NCI-H2107 treated with DMSO at 0.1 percent for 48 hours (cell line): ENCODE measurements at regions not wholly inside any gene's neighbourhood (a gene's known extent, or its start where the extent isn't known, plus 50 kb on each side); places are given as distances from the start of the nearest gene placed in this dataset.
A peak's percentile ranks its signal among the peaks of the same experiment; 100 is the strongest.

Source experiments
- DNase-seq: peaks from one replicate; lab custom pipeline; 2025; ENCODE audit not compliant: unreplicated experiment; lab: John Stamatoyannopoulos, UW

DNA sequence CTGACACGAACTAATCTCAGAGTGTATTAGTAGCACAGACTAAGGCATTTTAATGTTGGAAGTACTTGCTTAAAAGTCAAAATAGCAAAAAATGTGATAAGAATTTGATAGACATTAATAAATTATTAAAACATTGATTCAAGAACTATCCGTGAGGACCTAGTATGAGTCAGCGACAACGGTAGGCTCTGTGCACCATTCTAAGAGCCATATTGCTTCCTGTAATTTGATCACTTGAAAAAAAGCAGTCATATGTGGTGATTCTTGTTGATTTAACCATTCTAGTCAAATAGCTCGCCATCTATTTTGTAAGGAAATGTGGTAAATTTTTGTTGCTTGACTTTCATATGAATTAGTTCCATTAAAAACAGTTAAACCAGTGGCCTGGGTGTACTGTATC lies 534.9 kb upstream of the ARRDC4 start:
- DNase-seq, result peak; percentile 12

DNA sequence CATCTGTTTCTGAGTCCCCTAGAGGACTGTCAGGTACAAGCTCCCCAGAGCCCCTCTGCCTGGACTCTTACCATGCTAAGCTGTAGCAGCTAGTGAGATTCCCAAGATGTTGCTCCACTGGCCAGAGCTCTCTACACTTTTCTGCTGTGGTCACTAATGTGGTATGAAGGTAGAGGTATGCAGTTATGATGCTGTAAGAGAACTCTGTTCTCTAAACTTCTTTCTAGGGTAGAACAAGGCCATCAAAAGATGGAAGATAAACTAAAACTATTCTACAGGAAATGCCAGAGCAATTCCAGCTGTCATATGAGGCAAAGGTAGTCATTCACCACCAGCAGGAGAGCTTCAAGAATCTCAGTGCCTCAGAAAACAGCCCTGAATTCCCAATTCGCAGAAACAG lies 517.4 kb upstream of the ARRDC4 start:
- no peak for DNase-seq

DNA sequence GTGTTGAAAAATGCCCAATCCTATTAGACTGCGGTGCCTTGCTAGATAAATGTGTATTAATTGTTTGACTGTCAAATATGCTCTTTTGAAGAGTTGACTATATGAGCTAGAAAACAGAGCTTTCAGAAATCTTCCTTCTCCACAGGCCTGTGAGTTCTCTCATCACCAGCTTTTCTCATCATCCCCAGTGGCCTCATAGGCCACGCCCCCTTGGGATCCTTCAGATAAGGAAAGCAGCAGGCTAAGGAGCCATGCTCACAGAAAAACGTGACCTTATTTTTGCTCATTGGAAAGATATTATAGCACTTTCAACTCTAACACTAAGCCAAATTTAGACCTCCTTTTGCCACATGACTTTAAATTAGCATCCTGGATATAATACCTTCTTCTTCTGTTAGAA lies 514.4 kb upstream of the ARRDC4 start:
- no peak for DNase-seq

DNA sequence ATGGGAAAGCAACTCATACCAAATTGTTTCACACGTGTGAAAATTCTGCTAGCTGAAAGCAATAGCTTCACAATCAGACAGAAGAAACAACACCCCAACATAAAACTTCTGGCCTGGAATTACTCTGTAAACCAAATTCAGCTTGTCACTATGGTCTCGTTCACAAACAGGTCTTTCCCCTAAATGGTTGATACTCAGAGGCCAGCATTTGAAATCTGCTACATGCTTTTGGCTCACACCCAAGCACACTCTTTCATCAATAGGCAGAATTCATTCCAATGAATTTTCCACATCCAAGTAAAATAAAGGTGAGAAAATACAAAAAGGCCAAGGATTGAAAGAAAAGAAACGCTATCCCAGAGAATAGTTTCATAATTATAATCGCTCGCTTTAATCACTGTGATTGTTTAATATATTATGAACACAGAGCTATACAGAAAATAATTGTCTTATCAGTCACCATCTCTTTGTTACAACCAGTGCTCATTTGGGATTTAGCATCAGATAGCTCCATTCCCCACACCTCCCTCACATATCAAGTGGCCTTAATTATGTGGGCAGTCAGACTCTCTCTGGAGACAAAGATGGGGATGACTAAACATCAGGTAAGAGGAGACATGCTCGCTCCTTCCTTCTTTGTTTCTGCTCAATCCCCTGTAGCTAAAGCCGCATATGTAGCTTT lies 503.8 kb upstream of the ARRDC4 start:
- no peak for DNase-seq

DNA sequence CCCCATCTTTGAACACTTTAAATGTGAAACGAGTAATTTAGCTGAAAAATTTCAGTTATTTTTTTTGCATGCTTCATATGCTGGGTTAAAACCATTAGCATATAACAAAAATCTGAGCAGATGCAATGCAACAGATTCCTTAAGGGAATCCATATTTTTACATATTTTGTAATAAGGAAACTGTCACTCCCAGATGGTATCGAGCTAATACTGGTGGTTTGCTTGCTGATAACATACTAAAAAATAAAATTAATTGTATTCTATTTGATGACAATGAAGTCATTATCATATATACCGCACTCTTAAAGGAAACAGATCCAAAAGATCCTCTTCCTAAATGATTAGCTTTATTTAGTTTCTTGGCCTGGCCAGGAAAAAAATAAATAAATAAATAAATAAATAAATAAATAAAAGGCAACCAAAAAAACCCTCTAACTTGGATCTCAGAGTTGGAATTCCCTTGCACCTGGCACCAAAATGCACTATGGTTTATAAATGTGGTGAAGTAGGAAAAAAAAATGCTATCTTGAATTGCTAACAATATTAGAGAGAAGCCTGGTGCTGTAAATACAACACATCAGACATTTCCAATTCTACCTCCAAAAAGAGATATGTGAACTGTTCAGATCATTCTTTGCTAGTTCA lies 503.2 kb upstream of the ARRDC4 start:
- DNase-seq, result no peak

DNA sequence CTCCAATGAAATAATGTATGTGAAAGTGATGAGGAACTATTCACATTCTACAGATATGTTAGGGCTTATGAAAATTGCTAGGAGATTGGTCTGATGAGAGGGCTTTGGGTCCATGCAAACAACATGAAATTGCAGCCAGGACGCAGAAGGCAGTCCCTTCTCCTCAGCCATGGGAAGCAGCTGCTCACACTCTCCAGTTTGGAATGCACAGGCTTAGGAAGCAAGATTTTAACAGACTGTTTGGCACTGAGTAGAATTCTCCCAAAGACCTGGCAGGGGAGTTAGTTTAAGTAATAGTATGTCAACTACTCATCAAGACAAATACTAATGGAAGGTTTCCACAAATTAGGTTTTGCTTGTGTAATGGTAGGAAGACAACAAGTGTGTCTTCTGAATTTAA lies 500.7 kb upstream of the ARRDC4 start:
- DNase-seq, result no peak

DNA sequence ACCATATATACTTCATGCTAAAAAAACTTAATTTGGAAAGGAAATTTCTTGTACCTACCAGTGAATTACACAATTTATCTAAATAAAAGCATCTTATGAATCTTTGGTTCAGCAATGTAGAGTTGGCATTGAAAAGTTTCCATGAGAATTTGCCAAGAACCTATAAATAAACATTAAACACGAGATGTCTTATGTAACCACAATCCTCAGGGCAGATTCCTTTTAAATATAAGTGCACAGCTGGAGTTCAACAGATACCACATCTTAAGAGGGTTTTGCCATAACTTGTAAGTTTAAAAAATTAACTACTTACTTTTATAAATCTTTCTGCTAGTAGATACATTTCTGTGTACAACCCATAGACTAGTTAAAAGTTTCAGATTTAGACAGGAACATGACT lies 499.3 kb upstream of the ARRDC4 start:
- DNase-seq, result no peak

DNA sequence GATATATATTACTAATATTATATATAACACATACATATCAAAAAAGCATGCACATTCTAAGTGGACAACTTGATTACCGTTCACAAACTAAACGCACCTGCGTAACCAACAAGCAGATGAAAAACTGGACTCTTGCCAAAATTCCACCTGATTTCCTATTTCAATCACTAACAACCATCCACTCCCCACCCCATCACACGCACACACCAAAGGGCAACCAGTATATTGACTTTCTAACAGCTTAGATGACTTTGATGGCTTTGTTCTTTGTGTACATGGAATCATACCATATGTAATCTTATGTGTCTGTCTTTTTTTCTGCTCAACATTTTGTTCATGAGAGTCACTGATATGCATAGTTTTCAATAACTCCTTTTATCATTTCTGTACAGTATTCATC lies 496.8 kb upstream of the ARRDC4 start:
- no peak for DNase-seq

DNA sequence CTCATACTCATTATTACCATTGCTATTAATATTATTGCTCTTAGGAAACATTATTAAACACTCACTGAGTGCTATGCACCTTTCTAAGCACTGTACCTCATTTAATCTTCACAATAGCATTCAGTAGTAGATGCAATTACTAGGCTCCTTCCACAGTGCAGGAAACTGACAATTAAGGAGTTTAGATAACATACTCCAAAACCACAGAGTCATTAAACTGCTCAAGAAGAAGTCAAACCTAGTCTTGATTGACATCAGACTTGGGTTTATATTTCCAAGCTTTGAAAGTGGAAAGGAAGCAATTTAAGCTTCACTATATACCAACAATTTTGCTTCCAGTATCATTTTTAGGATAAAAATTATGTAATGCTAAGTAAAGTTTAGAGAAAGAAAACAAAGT lies 490.1 kb upstream of the ARRDC4 start:
- peak; percentile 11 for DNase-seq

DNA sequence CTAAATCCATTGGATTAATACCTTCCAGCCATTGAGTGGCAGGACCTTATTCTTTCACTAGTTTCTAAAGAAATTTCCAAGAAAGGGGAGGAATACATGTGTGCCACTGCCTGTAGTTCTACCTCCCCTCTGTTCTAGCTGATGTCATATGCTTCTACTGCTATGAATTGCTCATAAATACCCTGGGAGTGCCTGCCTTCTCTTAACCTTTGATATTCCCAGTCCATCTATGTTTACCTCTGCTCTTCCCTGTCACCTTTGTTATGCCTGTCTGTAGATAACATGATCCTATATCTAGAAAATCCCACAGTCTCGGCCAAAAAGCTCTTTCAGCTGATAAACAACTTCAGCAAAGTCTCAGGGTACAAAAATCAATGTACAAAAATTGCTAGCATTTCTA lies 486.9 kb upstream of the ARRDC4 start:
- no peak for DNase-seq

DNA sequence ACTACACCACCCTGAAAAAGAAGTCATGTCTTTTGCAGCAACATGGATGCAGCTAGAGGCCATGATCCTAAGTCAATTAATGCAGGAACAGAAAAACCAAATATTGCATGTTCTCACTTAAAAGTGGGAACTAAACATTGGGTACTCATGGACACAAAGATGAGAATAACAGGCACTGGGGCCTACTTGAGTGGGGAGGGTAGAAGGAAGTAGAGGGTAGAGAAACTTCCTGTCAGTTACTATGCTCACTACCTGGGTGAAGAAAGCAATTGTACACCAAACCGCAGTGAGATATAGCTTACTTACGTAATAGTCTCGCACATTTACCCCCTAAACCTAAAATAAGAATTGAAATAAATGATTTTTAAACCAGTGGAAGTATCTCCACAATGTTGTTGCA lies 480.5 kb upstream of the ARRDC4 start:
- DNase-seq, result no peak

DNA sequence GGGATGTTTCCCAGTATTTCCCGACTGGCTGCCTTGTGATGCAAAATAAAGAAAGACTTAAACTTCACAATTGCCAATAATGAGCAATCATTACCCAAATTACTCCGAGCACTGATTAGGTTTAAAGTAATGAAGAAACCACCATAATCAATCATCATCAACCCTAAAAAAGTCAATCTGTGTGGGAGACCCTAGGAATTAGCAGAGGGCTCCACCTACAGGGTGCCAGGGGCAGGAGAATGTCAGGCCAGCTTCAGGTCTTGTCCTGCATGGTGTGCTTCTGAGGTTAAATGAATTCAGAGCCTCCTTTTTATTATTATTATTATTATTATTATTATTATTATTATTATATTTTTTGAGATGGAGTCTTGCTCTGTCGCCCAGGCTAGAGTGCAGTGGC lies 478.0 kb upstream of the ARRDC4 start:
- DNase-seq, result no peak

DNA sequence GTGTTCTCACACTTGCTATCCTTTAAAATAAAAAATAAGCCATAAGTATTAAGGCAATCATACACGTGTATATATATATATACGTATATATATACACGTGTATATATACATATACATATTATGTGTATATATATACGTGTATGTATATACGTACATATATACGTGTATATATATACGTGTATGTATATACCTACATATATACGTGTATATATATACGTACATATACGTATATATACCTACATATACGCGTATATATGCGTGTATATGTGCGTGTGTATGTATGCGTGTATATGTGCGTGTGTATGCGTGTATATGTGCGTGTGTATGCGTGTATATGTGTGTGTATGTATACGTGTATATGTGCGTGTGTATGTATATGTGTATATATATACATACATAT lies 477.3 kb upstream of the ARRDC4 start:
- no peak for DNase-seq

DNA sequence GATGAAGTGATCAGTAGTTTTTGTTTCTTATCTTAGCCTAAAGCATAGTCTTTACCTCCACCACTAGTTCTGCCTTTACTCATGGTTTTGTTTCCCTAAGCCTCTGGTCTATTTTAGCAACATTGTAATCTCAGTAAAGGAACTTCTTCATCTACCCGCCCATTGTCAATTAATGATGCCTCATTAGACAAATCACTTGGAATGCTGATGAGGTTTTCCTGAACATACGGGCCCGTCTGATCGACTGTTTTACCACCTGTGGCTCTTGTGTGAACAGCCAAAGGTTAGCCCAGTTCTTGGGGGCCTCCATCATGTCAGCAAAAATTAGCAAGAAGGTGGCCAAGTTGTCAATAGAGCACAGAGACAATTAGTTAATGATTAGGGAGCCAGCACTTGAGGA lies 470.1 kb upstream of the ARRDC4 start:
- no peak for DNase-seq

DNA sequence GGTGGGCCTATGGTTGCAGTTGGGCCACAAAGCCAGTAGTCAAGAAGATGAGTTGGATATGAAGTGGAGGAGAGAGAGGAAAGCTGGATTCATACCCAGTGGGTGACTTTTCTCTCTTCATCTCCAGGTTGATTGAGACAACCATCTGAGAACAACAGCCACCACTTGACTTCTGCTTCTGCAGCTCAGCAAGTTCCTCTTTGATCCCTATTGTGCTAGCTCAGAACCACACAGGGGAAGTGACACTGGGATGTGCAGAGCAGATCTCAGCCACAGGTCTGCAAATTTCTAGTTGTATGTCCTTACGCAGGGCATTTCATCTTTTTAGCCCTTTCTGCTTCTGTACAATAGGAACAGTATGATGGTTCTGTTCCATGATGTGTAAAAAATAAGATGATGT lies 459.2 kb upstream of the ARRDC4 start:
- no peak for DNase-seq

DNA sequence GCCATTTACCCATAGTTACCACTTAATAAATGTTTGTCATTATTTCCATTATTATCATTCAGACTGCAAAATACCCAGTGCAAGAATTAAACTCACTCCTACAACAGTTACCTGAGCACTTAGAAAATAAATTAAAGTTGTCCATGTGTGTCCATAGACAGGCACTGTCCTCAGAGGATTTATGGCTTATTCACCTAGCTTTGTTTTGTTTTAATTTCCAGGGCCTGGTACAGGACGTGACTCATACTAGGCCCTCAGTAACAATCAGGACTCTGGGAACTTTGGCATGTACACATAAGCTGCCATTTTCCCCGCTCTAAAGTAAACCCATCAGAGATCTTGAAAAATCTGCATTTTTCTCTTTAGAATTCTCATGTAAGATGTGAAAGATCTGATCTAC lies 458.5 kb upstream of the ARRDC4 start:
- DNase-seq, result no peak

DNA sequence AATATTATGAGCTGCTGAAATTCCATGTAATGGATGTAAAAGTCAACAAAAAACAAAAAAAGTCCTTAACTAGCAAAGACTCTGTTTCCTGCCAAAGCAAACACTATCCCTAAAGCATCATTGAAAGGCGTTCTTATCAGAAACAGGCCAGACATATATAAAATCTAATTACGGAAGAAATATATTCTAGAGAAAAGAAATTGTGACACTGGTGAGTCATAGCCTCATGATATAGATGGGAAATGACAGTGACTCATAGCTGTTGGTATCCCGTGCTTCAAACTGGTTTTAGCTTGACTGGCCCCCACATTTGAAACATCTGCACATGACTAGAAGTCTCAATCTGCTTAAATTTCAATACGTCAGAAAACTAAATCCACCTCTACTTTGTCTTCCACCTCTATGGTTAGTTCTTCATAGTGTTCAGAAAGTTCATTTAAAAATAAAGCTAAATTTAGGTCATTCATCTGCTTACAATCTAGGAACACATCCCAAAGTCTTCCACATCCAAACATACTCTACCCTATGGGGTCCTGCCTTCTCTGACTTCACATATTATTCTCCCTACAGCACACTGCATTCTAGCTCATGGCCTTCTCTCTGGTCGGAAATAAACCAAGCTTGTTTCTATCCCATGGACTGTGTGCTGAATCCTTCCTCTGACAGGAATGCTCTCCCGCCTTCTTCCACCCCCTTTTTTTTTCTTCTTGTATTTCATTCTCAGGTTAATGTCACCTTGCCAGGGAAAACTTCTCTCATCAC lies 456.3 kb upstream of the ARRDC4 start:
- DNase-seq, result no peak

DNA sequence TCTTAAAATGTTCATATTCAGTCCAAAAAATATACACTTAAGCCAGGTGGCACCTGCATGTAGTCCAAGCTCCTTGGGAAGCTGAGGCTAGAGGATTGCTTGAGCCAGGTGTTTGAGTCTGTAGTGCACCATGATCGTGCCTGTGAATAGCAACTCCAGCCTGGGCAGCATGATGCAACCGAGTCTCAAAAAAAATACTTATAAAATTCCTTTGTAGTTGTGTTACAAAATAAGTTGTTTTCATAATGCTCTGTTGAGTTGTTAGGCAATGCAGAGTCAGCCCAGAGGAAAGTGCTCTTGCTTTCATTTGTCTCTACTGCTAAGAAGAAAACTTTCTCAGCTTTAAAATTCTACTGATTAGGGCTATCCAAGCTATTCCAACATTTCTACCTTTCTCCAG lies 442.8 kb upstream of the ARRDC4 start:
- no peak for DNase-seq

DNA sequence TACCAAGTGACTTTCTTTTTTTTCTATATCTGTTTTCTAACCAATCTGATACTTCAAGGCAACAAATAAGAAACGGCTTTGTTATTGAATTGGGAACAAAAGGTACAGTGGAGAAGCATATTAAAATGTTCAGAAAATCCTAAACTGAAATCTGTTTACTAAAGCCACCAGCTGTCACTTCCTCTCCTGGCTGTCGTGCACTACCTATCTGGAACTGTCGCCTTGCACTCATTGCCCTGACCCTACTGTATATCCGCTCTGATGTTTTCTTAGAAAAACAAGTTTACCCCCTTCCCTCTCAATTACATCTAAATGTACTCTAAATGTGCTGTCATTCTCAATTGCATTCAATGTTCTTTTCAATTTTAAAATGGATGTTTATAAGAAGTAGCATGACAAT lies 439.8 kb upstream of the ARRDC4 start:
- DNase-seq, result no peak

DNA sequence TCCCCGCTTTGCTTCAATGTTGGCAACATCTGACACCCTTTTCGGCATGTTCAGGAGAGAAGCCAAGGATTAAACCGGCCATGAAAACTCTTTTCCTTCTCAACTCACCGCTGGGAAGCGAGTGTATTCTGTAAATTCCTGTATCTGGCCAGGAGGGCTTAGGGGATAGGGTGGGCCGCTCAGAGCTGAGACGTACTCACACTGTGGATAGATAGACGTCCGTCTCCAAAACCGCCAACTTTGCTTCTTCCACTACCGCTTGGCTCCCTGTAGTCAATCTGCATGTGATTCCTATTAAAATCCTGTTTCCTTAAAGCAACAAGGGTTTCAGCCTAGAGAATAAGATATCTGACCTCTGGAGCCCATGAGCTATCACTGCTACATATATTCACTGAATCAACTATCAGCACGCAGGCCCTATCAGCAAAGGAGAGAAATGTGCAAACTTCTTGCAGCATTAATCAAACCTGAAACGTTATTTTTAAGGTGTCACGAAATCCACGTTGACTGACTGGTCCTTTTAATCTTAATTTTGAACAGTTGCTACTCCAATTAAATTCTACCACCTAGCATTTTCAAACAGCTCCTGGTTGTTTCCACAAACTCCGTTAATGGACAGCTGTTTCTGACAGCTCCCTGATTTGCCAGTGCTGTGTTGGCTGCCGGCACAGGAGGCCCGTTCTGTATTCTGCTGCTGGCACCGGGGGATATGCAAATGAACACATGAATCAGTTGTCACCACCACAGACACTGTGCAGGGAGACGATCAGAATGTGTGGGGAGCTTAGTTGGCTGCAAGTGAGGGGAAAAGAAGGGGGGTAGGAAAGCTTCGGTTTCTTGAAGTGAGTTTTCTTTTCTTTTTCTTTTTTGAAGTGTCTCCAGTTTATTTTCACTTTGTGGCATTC lies 438.9 kb upstream of the ARRDC4 start:
- DNase-seq, result peak; percentile 1

DNA sequence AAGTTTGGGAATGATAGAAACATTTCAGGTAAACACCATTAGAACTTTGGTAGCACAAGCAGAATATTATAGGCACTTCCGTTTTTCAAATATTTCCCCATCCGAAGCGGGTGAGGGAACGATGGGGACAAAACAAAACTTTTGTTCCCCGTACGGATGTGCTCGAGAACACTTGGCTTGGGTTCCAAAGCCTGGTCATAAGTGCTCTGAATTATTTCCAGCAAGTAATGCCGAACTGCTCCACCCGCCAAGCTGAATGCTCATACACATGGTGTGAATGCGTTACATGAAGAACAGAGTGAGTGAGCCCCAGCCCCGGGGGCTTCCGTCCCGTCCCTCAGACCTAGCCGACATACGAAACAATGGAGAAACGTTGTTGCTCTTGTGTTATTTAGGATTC lies 438.2 kb upstream of the ARRDC4 start:
- DNase-seq, result no peak
